HepG2 (cell line): ENCODE measurements at regions not wholly inside any gene's neighbourhood (a gene's known extent, or its start where the extent isn't known, plus 50 kb on each side); places are given as distances from the start of the nearest gene placed in this dataset.
A peak's percentile ranks its signal among the peaks of the same experiment; 100 is the strongest.

Source experiments
- CCDC6 ChIP-seq: sonication (generic); formaldehyde crosslinking; IDR thresholded peaks from 2 replicates; pipeline ENCODE4 v1.8.1; 2022; ENCODE audit warnings: mild to moderate bottlenecking, missing genetic modification reagents, moderate library complexity
- CTCF ChIP-seq: sonication (generic); formaldehyde crosslinking; IDR thresholded peaks from 2 replicates; pipeline ENCODE4 v1.5.0; 2020; ENCODE audit warnings: mild to moderate bottlenecking, missing genetic modification reagents, moderate library complexity
- DRAP1 ChIP-seq: IDR thresholded peaks from 2 replicates; pipeline ENCODE4 v1.6.1; 2016; ENCODE audit warnings: missing genetic modification reagents, missing compliant biosample characterization
- GATAD2A ChIP-seq: IDR thresholded peaks from 2 replicates; pipeline ENCODE4 v1.6.1; 2016
- HMGA1 ChIP-seq: sonication (generic); formaldehyde crosslinking; conservative IDR thresholded peaks from 2 replicates; pipeline ENCODE4 v1.4.0; 2020; ENCODE audit warnings: missing genetic modification reagents
- KAT7 ChIP-seq: IDR thresholded peaks from 2 replicates; pipeline ENCODE4 v1.6.1; 2018; ENCODE audit warnings: borderline replicate concordance, missing compliant biosample characterization
- RFX1 ChIP-seq: fragments of 450-650 bp; IDR thresholded peaks from 2 replicates; pipeline ENCODE4 v1.6.1; 2017
- TRAFD1 ChIP-seq: sonication (generic); formaldehyde crosslinking; IDR thresholded peaks from 2 replicates; pipeline ENCODE4 v1.5.1; 2020; ENCODE audit warnings: missing genetic modification reagents, mild to moderate bottlenecking, borderline replicate concordance
- TF ChIP-seq, protein P1 (sequence below): sonication (generic); formaldehyde crosslinking; IDR thresholded peaks from 2 replicates; pipeline ENCODE4; 2020; ENCODE audit warnings: missing genetic modification reagents, mild to moderate bottlenecking, borderline replicate concordance
- TF ChIP-seq, protein P2 (sequence below): sonication (generic); formaldehyde crosslinking; IDR thresholded peaks from 2 replicates; pipeline ENCODE4 v1.4.0; 2020; ENCODE audit warnings: missing genetic modification reagents

GRCh38 chr2:145800151-145801091 is 1280.5 kb upstream of the ZEB2 start (continued):
- TF ChIP-seq DRAP1 (CRISPR knock-in tag) (peak; percentile 77), CCDC6 (peak; percentile 46), HMGA1 (CRISPR knock-in tag) (no peak), CTCF (CRISPR knock-in tag) (peak; percentile 25; the same call in 1 of the 2 replicates), RFX1 (no peak), GATAD2A (CRISPR knock-in tag) (peak; percentile 100), KAT7 (CRISPR knock-in tag) (peak; percentile 78; the same call in 1 of the 2 replicates), TRAFD1 (CRISPR knock-in tag) (no peak)
- TF ChIP-seq, protein P1, sequence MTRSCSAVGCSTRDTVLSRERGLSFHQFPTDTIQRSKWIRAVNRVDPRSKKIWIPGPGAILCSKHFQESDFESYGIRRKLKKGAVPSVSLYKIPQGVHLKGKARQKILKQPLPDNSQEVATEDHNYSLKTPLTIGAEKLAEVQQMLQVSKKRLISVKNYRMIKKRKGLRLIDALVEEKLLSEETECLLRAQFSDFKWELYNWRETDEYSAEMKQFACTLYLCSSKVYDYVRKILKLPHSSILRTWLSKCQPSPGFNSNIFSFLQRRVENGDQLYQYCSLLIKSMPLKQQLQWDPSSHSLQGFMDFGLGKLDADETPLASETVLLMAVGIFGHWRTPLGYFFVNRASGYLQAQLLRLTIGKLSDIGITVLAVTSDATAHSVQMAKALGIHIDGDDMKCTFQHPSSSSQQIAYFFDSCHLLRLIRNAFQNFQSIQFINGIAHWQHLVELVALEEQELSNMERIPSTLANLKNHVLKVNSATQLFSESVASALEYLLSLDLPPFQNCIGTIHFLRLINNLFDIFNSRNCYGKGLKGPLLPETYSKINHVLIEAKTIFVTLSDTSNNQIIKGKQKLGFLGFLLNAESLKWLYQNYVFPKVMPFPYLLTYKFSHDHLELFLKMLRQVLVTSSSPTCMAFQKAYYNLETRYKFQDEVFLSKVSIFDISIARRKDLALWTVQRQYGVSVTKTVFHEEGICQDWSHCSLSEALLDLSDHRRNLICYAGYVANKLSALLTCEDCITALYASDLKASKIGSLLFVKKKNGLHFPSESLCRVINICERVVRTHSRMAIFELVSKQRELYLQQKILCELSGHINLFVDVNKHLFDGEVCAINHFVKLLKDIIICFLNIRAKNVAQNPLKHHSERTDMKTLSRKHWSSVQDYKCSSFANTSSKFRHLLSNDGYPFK (CRISPR knock-in tag) = no peak
- TF ChIP-seq, protein P2, sequence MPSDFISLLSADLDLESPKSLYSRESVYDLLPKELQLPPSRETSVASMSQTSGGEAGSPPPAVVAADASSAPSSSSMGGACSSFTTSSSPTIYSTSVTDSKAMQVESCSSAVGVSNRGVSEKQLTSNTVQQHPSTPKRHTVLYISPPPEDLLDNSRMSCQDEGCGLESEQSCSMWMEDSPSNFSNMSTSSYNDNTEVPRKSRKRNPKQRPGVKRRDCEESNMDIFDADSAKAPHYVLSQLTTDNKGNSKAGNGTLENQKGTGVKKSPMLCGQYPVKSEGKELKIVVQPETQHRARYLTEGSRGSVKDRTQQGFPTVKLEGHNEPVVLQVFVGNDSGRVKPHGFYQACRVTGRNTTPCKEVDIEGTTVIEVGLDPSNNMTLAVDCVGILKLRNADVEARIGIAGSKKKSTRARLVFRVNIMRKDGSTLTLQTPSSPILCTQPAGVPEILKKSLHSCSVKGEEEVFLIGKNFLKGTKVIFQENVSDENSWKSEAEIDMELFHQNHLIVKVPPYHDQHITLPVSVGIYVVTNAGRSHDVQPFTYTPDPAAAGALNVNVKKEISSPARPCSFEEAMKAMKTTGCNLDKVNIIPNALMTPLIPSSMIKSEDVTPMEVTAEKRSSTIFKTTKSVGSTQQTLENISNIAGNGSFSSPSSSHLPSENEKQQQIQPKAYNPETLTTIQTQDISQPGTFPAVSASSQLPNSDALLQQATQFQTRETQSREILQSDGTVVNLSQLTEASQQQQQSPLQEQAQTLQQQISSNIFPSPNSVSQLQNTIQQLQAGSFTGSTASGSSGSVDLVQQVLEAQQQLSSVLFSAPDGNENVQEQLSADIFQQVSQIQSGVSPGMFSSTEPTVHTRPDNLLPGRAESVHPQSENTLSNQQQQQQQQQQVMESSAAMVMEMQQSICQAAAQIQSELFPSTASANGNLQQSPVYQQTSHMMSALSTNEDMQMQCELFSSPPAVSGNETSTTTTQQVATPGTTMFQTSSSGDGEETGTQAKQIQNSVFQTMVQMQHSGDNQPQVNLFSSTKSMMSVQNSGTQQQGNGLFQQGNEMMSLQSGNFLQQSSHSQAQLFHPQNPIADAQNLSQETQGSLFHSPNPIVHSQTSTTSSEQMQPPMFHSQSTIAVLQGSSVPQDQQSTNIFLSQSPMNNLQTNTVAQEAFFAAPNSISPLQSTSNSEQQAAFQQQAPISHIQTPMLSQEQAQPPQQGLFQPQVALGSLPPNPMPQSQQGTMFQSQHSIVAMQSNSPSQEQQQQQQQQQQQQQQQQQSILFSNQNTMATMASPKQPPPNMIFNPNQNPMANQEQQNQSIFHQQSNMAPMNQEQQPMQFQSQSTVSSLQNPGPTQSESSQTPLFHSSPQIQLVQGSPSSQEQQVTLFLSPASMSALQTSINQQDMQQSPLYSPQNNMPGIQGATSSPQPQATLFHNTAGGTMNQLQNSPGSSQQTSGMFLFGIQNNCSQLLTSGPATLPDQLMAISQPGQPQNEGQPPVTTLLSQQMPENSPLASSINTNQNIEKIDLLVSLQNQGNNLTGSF (CRISPR knock-in tag) = no peak
